Vagina (tissue), 2 donors: ENCODE measurements at regions not wholly inside any gene's neighbourhood (a gene's known extent, or its start where the extent isn't known, plus 50 kb on each side); places are given as distances from the start of the nearest gene placed in this dataset.

ENCODE experiments used
- DNase-seq, 2 donors: peaks; one replicate each; pipeline ENCODE4 v3.0.0-alpha.2; 2017; ENCODE audit errors: extremely low spot score in 2 of 2
- H3K27ac ChIP-seq: fragments of 200-600 bp; sonication (generic); one replicate; pipeline ENCODE4 v1.5.1; 2019
- H3K27me3 ChIP-seq: fragments of 200-600 bp; sonication (generic); one replicate; pipeline ENCODE4 v1.5.1; 2019
- H3K36me3 ChIP-seq, 2 donors: fragments of 200-600 bp; sonication (generic); one replicate each; pipeline ENCODE4 v1.5.1; 2017 to 2019
- H3K4me1 ChIP-seq: fragments of 200-600 bp; sonication (generic); one replicate; pipeline ENCODE4 v1.5.1; 2019
- H3K4me3 ChIP-seq, 2 donors: fragments of 200-600 bp; sonication (generic); 1 replicate in 1 of 2; 2 replicates in 1 of 2; pipeline ENCODE4 v1.5.1; 2016 to 2019
- H3K9me3 ChIP-seq: fragments of 200-600 bp; sonication (generic); one replicate; pipeline ENCODE4 v1.5.1; 2019
- CTCF ChIP-seq, 3 experiments: fragments of 450-650 bp in 2 of 3; fragments of 200-600 bp in 1 of 3; sonication (generic) in 1 of 3; IDR thresholded peaks; one replicate each; pipeline ENCODE4 v1.5.1; 2017 to 2019; ENCODE audit warnings: antibody characterized with exemption in 3 of 3, mild to moderate bottlenecking in 2 of 3, moderate library complexity in 2 of 3
- POLR2A ChIP-seq, 2 donors: fragments of 450-650 bp; IDR thresholded peaks; one replicate each; pipeline ENCODE4 v1.6.1; 2017; ENCODE audit warnings: antibody characterized with exemption in 2 of 2, mild to moderate bottlenecking in 2 of 2, moderate library complexity in 2 of 2
- POLR2AphosphoS5 ChIP-seq, 2 donors: sonication (generic); formaldehyde crosslinking; IDR thresholded peaks; one replicate each; pipeline ENCODE4 v1.9.0; 2017; ENCODE audit warnings: antibody characterized with exemption in 2 of 2, mild to moderate bottlenecking in 2 of 2, low read depth in 1 of 2; ENCODE audit not compliant: insufficient read depth in 1 of 2
- intact Hi-C: fragments of 100-400 bp; cut with DNase I; formaldehyde crosslinking; loops from one replicate; pipeline ENCODE4 v1.15.1; 2023

GRCh38 chr3:1007866-1008265, 85.0 kb upstream of the CNTN6 start:
- Histone ChIP-seq H3K27ac (no peak overlapping the region), H3K9me3 (no peaks in the 10 kb centered on the region), H3K27me3 (no peaks in the 10 kb centered on the region), H3K36me3 (no peaks in the 10 kb centered on the region), H3K4me3 (no peak overlapping the region), H3K4me1 (no peaks in the 10 kb centered on the region)
- no peak for TF ChIP-seq POLR2A (IDR thresholded peaks at IDR 0.05)
- TF ChIP-seq CTCF (IDR thresholded peaks at IDR 0.05) = no peak
- no peak for TF ChIP-seq POLR2AphosphoS5 (IDR thresholded peaks at IDR 0.05; ENCODE audit: insufficient read depth in 1 of 2, low read depth in 1 of 2)
- intact Hi-C loops = no loop called here
- DNase-seq = no peak

GRCh38 chr3:1010228-1010627, 82.6 kb upstream of the CNTN6 start:
- TF ChIP-seq CTCF (IDR thresholded peaks at IDR 0.05) = no peak
- no peak for TF ChIP-seq POLR2AphosphoS5 (IDR thresholded peaks at IDR 0.05; ENCODE audit: insufficient read depth in 1 of 2, low read depth in 1 of 2)
- no peak for TF ChIP-seq POLR2A (IDR thresholded peaks at IDR 0.05)
- DNase-seq = no peak
- intact Hi-C loops = no loop called here
- H3K36me3 ChIP-seq = no peaks in the 10 kb centered on the region
- no peaks in the 10 kb centered on the region for H3K27me3 ChIP-seq
- no peaks in the 10 kb centered on the region for H3K4me1 ChIP-seq
- H3K9me3 ChIP-seq = no peaks in the 10 kb centered on the region
- H3K4me3 ChIP-seq = no peak overlapping the region
- H3K27ac ChIP-seq = no peak overlapping the region

GRCh38 chr3:1015826-1016225, 77.0 kb upstream of the CNTN6 start:
- TF ChIP-seq POLR2A (IDR thresholded peaks at IDR 0.05) = no peak
- TF ChIP-seq POLR2AphosphoS5 (IDR thresholded peaks at IDR 0.05; ENCODE audit: insufficient read depth in 1 of 2, low read depth in 1 of 2) = no peak
- no peak for TF ChIP-seq CTCF (IDR thresholded peaks at IDR 0.05)
- Histone ChIP-seq H3K27ac (no peak overlapping the region), H3K9me3 (no peaks in the 10 kb centered on the region), H3K4me1 (no peaks in the 10 kb centered on the region), H3K36me3 (no peaks in the 10 kb centered on the region), H3K4me3 (no peak overlapping the region), H3K27me3 (no peaks in the 10 kb centered on the region)
- intact Hi-C loops = no loop called here
- DNase-seq = no peak

GRCh38 chr3:1017870-1018269, 75.0 kb upstream of the CNTN6 start:
- no peaks in the 10 kb centered on the region for H3K27me3 ChIP-seq
- TF ChIP-seq POLR2A (IDR thresholded peaks at IDR 0.05) (no peak), CTCF (IDR thresholded peaks at IDR 0.05) (no peak), POLR2AphosphoS5 (IDR thresholded peaks at IDR 0.05; ENCODE audit: insufficient read depth in 1 of 2, low read depth in 1 of 2) (no peak)
- intact Hi-C loops = no loop called here

GRCh38 chr3:1019157-1019556, 73.7 kb upstream of the CNTN6 start:
- no peak for DNase-seq
- no peak for TF ChIP-seq POLR2A (IDR thresholded peaks at IDR 0.05)
- TF ChIP-seq POLR2AphosphoS5 (IDR thresholded peaks at IDR 0.05; ENCODE audit: insufficient read depth in 1 of 2, low read depth in 1 of 2) = no peak
- no peak for TF ChIP-seq CTCF (IDR thresholded peaks at IDR 0.05)
- H3K4me3 ChIP-seq = no peak overlapping the region
- H3K27me3 ChIP-seq = no peaks in the 10 kb centered on the region
- H3K36me3 ChIP-seq = no peaks in the 10 kb centered on the region
- intact Hi-C loops = no loop called here
- no peaks in the 10 kb centered on the region for H3K4me1 ChIP-seq
- no peak overlapping the region for H3K27ac ChIP-seq
- no peaks in the 10 kb centered on the region for H3K9me3 ChIP-seq

More at GRCh38 chr3:1017870-1018269, 75.0 kb upstream of the CNTN6 start:
- H3K4me3 ChIP-seq = no peak overlapping the region
- no peaks in the 10 kb centered on the region for H3K36me3 ChIP-seq
- H3K4me1 ChIP-seq = no peaks in the 10 kb centered on the region
- H3K9me3 ChIP-seq = no peaks in the 10 kb centered on the region
- no peak overlapping the region for H3K27ac ChIP-seq
- DNase-seq = no peak
